ENCODE measurements at regions not wholly inside any gene's neighbourhood (a gene's known extent, or its start where the extent isn't known, plus 50 kb on each side); places are given as distances from the start of the nearest gene placed in this dataset.
"Not testable (repeated sequence)": the region's sequence is repeated elsewhere in the genome, so short reads cannot be mapped to it uniquely, and the experiment has no call there.

GRCh38 chr1:176330782-176331181, 123.7 kb upstream of the COP1 start:
- no peaks in the 10 kb centered on the region for H3K27me3 ChIP-seq (replicated peaks; ENCODE audit: insufficient read depth)
- ATAC-seq (ENCODE audit: insufficient number of reproducible peaks, low FRiP score, low read depth) (no peak), DNase-seq (ENCODE audit: low spot score) (no peak)
- no peak overlapping the region for H3K27ac ChIP-seq
- no peak overlapping the region for H3K4me3 ChIP-seq
- TF ChIP-seq CTCF (IDR thresholded peaks at IDR 0.05): no peak
- no peaks in the 10 kb centered on the region for H3K4me1 ChIP-seq (ENCODE audit: control insufficient read depth in 1 of 2, low read depth in 2 of 2)
- H3K9me3 ChIP-seq: no peaks in the 10 kb centered on the region
- no peaks in the 10 kb centered on the region for H3K36me3 ChIP-seq

GRCh38 chr1:176325664-176326063, 118.6 kb upstream of the COP1 start:
- Histone ChIP-seq H3K4me3 (no peak overlapping the region), H3K36me3 (no peaks in the 10 kb centered on the region), H3K27me3 (replicated peaks; ENCODE audit: insufficient read depth) (no peaks in the 10 kb centered on the region), H3K4me1 (ENCODE audit: control insufficient read depth in 1 of 2, low read depth in 2 of 2) (no peaks in the 10 kb centered on the region), H3K9me3 (no peaks in the 10 kb centered on the region), H3K27ac (no peak overlapping the region)
- DNase-seq (ENCODE audit: low spot score) (no peak), ATAC-seq (ENCODE audit: insufficient number of reproducible peaks, low FRiP score, low read depth) (no peak)
- TF ChIP-seq CTCF (IDR thresholded peaks at IDR 0.05): no peak

- Histone ChIP-seq H3K4me3 (no peak overlapping the region), H3K36me3 (no peaks in the 10 kb centered on the region), H3K9me3 (no peaks in the 10 kb centered on the region), H3K4me1 (ENCODE audit: control insufficient read depth in 1 of 2, low read depth in 2 of 2) (no peaks in the 10 kb centered on the region), H3K27ac (no peak overlapping the region), H3K27me3 (replicated peaks; ENCODE audit: insufficient read depth) (no peaks in the 10 kb centered on the region)
- ATAC-seq (ENCODE audit: insufficient number of reproducible peaks, low FRiP score, low read depth): no peak
- no peak for TF ChIP-seq CTCF (IDR thresholded peaks at IDR 0.05)
- DNase-seq (ENCODE audit: low spot score): no peak
Observed at GRCh38 chr1:176323472-176323871, 116.4 kb upstream of the COP1 start.

- no peak for TF ChIP-seq CTCF (IDR thresholded peaks at IDR 0.05)
- DNase-seq (ENCODE audit: low spot score) (no peak), ATAC-seq (ENCODE audit: insufficient number of reproducible peaks, low FRiP score, low read depth) (no peak)
- Histone ChIP-seq H3K4me3 (no peak overlapping the region), H3K36me3 (no peaks in the 10 kb centered on the region), H3K9me3 (no peaks in the 10 kb centered on the region), H3K27ac (no peak overlapping the region), H3K27me3 (replicated peaks; ENCODE audit: insufficient read depth) (no peaks in the 10 kb centered on the region), H3K4me1 (ENCODE audit: control insufficient read depth in 1 of 2, low read depth in 2 of 2) (no peaks in the 10 kb centered on the region)
Observed at GRCh38 chr1:176315519-176316220, 108.6 kb upstream of the COP1 start.

- not testable (repeated sequence) for H3K4me3 ChIP-seq; H3K4me1 ChIP-seq (ENCODE audit: control insufficient read depth in 1 of 2, low read depth in 2 of 2); H3K27ac ChIP-seq; DNase-seq (ENCODE audit: low spot score); ATAC-seq (ENCODE audit: insufficient number of reproducible peaks, low FRiP score, low read depth); H3K36me3 ChIP-seq; H3K27me3 ChIP-seq (replicated peaks; ENCODE audit: insufficient read depth); H3K9me3 ChIP-seq
Observed at GRCh38 chr1:176296602-176297001, 89.5 kb upstream of the COP1 start.

- Histone ChIP-seq H3K27me3 (replicated peaks; ENCODE audit: insufficient read depth) (no peaks in the 10 kb centered on the region), H3K27ac (no peak overlapping the region), H3K4me3 (no peak overlapping the region), H3K9me3 (peaks cover 3% of the 10 kb centered on the region), H3K4me1 (ENCODE audit: control insufficient read depth in 1 of 2, low read depth in 2 of 2) (no peaks in the 10 kb centered on the region), H3K36me3 (no peaks in the 10 kb centered on the region)
- TF ChIP-seq CTCF (IDR thresholded peaks at IDR 0.05): no peak
- ATAC-seq (ENCODE audit: insufficient number of reproducible peaks, low FRiP score, low read depth): no peak
- DNase-seq (ENCODE audit: low spot score): no peak
Observed at GRCh38 chr1:176285996-176286395, 78.9 kb upstream of the COP1 start.

Measured in thoracic aorta (tissue), 2 donors.